ENCODE measurements at regions not wholly inside any gene's neighbourhood (a gene's known extent, or its start where the extent isn't known, plus 50 kb on each side); places are given as distances from the start of the nearest gene placed in this dataset.
"Not testable (repeated sequence)": the region's sequence is repeated elsewhere in the genome, so short reads cannot be mapped to it uniquely, and the experiment has no call there.

- no peak for DNase-seq
These were observed 87.7 kb downstream of the IYD start for GRCh38 chr6:150456466-150456865.

- DNase-seq: no peak
These were observed 88.3 kb downstream of the IYD start for GRCh38 chr6:150456902-150457643.

GRCh38 chr6:150458579-150458978 is 89.8 kb downstream of the IYD start:
- no peak for DNase-seq

GRCh38 chr6:150463852-150464251 is 95.0 kb downstream of the IYD start:
- no peak for DNase-seq

GRCh38 chr6:150464966-150465365 is 96.2 kb downstream of the IYD start:
- DNase-seq: no peak

- no peak for DNase-seq
These were observed 96.8 kb downstream of the IYD start for GRCh38 chr6:150465610-150466009.

GRCh38 chr6:150466196-150466595 is 97.4 kb downstream of the IYD start:
- no peak for DNase-seq

GRCh38 chr6:150470131-150470530 is 101.3 kb downstream of the IYD start:
- DNase-seq: no peak

GRCh38 chr6:150470960-150471665 is 102.3 kb downstream of the IYD start:
- DNase-seq: peak; percentile 10

GRCh38 chr6:150478656-150479545 is 110.1 kb downstream of the IYD start:
- no peak for DNase-seq

GRCh38 chr6:150482883-150483409 is 114.1 kb downstream of the IYD start:
- no peak for DNase-seq

GRCh38 chr6:150485161-150485958 is 114.3 kb upstream of the PLEKHG1 start:
- no peak for DNase-seq

GRCh38 chr6:150486048-150486447 is 113.6 kb upstream of the PLEKHG1 start:
- no peak for DNase-seq

GRCh38 chr6:150490586-150490985 is 109.1 kb upstream of the PLEKHG1 start:
- no peak for DNase-seq

GRCh38 chr6:150491131-150491810 is 108.4 kb upstream of the PLEKHG1 start:
- no peak for DNase-seq

- no peak for DNase-seq
These were observed 107.9 kb upstream of the PLEKHG1 start for GRCh38 chr6:150491811-150492172.

GRCh38 chr6:150492507-150492906 is 107.2 kb upstream of the PLEKHG1 start:
- no peak for DNase-seq

- no peak for DNase-seq
These were observed 106.7 kb upstream of the PLEKHG1 start for GRCh38 chr6:150492941-150493340.

- not testable (repeated sequence) for DNase-seq
These were observed 106.1 kb upstream of the PLEKHG1 start for GRCh38 chr6:150493552-150493951.

GRCh38 chr6:150494241-150494640 is 105.4 kb upstream of the PLEKHG1 start:
- no peak for DNase-seq

- DNase-seq: no peak
These were observed 104.6 kb upstream of the PLEKHG1 start for GRCh38 chr6:150495126-150495525.

- no peak for DNase-seq
These were observed 103.1 kb upstream of the PLEKHG1 start for GRCh38 chr6:150496629-150497028.

All from NCI-H1105 (cell line).